OCI-LY1 (cell line): ENCODE measurements at regions not wholly inside any gene's neighbourhood (a gene's known extent, or its start where the extent isn't known, plus 50 kb on each side); places are given as distances from the start of the nearest gene placed in this dataset.

ENCODE experiments used
- CTCF ChIP-seq: fragments of 200-600 bp; sonication (generic), shearing (Covaris generic); IDR thresholded peaks from 2 replicates; pipeline ENCODE4 v1.5.1; 2017; ENCODE audit warnings: mild to moderate bottlenecking, antibody characterized with exemption, low read length, moderate library complexity, mixed read lengths
- EZH2 ChIP-seq: fragments of 200-600 bp; sonication (generic), shearing (Covaris generic); IDR thresholded peaks from 2 replicates; pipeline ENCODE4 v1.8.0; 2017; ENCODE audit warnings: borderline replicate concordance, mixed run types, mild to moderate bottlenecking, antibody characterized with exemption, low read length, moderate library complexity, mixed read lengths

- TF ChIP-seq CTCF (no peak), EZH2 (no peak)
These were observed 293.5 kb upstream of the FAT1 start for GRCh38 chr4:187017147-187017546.
